Mucosa of rectum (tissue), 2 donors: ENCODE measurements at regions not wholly inside any gene's neighbourhood (a gene's known extent, or its start where the extent isn't known, plus 50 kb on each side); places are given as distances from the start of the nearest gene placed in this dataset.

Experiments
- H3K27ac ChIP-seq, 2 donors: one replicate each; pipeline ENCODE4 v1.7.0; 2013; ENCODE audit warnings: inconsistent platforms in 2 of 2, low read depth in 2 of 2, low read length in 2 of 2
- H3K27me3 ChIP-seq, 2 donors: one replicate each; pipeline ENCODE4 v1.7.0; 2013; ENCODE audit warnings: low read length in 2 of 2; ENCODE audit not compliant: control insufficient read depth in 2 of 2, insufficient read depth in 2 of 2
- H3K36me3 ChIP-seq, 2 donors: one replicate each; pipeline ENCODE4 v1.7.0; 2013; ENCODE audit warnings: low read length in 2 of 2; ENCODE audit not compliant: control insufficient read depth in 2 of 2, insufficient read depth in 2 of 2
- H3K4me1 ChIP-seq, 2 donors: one replicate each; pipeline ENCODE4 v1.7.0; 2013; ENCODE audit warnings: low read length in 2 of 2, mild to moderate bottlenecking in 1 of 2; ENCODE audit not compliant: control insufficient read depth in 2 of 2, insufficient read depth in 2 of 2
- H3K4me3 ChIP-seq, 2 donors: one replicate each; pipeline ENCODE4 v1.7.0; 2013; ENCODE audit warnings: low read length in 2 of 2
- H3K9ac ChIP-seq, 2 donors: one replicate each; pipeline ENCODE4 v1.7.0; 2013; ENCODE audit warnings: low read length in 2 of 2, low read depth in 1 of 2, mild to moderate bottlenecking in 1 of 2
- H3K9me3 ChIP-seq, 2 donors: one replicate each; pipeline ENCODE4 v1.7.0; 2013; ENCODE audit warnings: low read length in 2 of 2; ENCODE audit not compliant: control insufficient read depth in 2 of 2
- donor health status: healthy.
- donor health status: Normal muscosa, but diverticular disease.

DNA sequence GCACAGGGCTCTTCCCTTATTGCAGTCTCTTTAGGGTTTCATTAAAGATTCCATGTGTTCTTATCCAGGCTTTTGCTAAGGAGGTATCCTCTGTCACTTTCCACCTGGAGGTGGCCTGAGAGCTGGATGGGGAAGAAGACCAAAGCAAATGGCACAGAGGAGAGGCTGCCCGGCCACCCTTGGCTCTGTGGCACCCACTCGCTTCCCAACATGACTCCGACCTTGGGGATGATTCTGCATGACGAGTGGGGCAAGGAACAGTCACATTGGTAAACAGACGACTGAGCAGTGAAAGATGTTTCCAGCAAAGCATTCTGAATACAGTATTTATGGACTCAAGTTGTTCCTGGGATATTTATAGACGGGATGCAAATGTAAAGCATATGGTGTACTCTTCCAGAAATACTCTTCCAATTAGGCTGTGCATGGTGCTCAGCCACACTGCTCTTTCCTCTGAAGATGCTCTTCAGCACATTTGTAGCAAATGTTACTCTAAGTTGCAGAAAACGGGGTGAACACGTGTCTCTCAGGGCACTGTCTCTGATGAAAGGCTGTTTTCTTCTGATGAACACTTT is 377.1 kb upstream of the HS6ST1 start:
- Histone ChIP-seq H3K4me3 (no peak overlapping the region), H3K27ac (no peak overlapping the region), H3K9ac (no peak overlapping the region)

DNA sequence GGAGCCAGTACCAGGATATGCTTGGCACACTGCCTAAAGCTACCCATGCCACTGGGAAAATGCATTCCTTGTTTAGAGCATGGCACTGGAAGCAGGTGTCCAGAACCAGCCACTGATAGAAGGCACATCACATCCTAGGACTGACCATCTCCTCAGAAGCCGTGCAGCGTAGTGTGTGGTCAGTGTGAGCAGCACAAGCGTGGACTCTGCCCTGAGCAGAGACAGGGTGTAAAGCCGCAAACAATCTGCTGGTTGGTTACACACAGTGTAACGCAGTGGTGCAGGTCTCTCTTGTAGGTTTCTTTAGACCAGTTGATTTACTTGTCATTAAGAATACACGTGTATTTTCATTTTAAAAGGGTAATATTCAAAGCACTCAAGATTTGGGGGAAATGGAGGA is 377.8 kb upstream of the HS6ST1 start:
- no peaks in the 10 kb centered on the region for H3K27me3 ChIP-seq
- no peak overlapping the region for H3K9ac ChIP-seq
- H3K4me1 ChIP-seq, result no peaks in the 10 kb centered on the region

More for the DNA sequence above, 377.1 kb upstream of the HS6ST1 start:
- Histone ChIP-seq H3K9me3 (no peaks in the 10 kb centered on the region), H3K4me1 (no peaks in the 10 kb centered on the region), H3K27me3 (no peaks in the 10 kb centered on the region), H3K36me3 (no peaks in the 10 kb centered on the region)

DNA sequence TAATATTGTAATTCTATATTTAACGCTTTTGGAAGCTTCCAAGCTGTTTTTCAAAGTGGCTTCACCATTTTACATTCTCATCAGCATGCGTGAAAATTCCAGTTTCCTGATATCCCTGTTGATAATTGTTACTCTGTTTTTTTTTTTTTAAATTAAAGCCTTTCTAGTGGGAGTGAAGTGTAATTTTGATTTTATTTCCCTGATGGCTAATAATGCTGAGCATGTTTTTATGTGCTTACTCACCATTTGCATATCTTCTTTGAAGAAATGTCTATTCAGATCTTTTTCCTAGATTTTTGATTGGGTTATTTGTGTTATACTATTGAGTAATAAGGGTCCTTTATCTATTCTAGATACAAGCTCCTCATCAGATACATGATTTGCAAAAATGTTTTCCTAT is 382.8 kb upstream of the HS6ST1 start:
- H3K4me3 ChIP-seq, result no peak overlapping the region
- no peaks in the 10 kb centered on the region for H3K4me1 ChIP-seq
- no peaks in the 10 kb centered on the region for H3K27me3 ChIP-seq
- no peaks in the 10 kb centered on the region for H3K36me3 ChIP-seq
- no peak overlapping the region for H3K27ac ChIP-seq
- no peaks in the 10 kb centered on the region for H3K9me3 ChIP-seq
- no peak overlapping the region for H3K9ac ChIP-seq

More for the DNA sequence above, 377.8 kb upstream of the HS6ST1 start:
- no peaks in the 10 kb centered on the region for H3K36me3 ChIP-seq
- H3K27ac ChIP-seq, result no peak overlapping the region
- H3K4me3 ChIP-seq, result no peak overlapping the region
- no peaks in the 10 kb centered on the region for H3K9me3 ChIP-seq

DNA sequence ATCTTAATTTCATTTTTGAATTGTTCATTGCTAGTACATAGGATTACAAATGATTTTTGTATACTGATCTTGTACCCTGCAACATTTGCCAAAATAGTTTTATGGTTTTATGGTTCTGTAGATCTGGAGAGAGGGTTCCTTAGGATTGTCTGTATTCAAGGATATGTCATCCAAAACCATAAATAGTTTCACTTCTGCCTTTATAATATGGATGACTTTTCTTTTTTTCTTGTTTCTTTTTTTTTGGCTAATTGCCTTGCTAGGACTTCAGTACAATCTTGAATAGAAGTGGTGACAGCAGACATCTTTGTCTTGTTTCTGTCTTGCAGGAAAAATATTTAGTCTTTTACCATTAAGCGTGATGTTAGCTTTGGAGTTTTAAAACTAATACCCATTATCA is 383.9 kb upstream of the HS6ST1 start:
- Histone ChIP-seq H3K27me3 (no peaks in the 10 kb centered on the region), H3K9ac (no peak overlapping the region), H3K36me3 (no peaks in the 10 kb centered on the region)

DNA sequence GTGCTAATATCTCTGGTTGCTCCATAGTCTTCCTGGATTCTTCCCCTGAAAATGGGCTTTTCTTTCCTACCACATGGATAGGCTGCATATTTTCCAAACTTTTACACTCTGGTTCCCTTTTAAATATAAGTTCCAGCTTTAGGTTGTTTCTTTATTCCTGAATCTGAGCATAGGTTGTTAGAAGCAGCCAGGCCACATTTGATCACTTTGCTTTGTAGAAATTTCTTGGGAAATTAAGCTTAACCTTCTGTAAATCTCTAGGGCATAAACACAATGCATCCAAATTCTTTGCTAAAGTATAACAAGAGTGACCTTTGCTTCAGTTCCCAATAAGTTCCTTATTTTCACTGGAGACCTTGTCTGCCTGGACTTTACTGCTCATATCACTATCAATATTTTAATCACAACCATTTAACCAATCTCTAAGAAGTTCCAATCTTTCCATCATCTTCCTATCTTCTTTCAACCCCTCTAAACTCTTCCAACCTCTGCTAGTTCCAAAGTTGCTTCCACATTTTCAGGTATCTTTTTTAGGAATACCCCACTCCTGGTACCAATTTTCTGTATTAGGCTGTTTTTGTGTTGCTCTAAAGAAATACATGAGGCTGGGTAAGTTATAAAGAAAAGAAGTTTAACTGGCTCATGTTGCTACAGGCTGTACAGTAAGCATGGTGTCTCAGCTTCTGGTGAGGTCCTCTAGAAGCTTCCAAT is 389.6 kb upstream of the HS6ST1 start:
- Histone ChIP-seq H3K9me3 (peaks cover 3 to 10% of the 10 kb centered on the region in 2 donors), H3K4me1 (no peaks in the 10 kb centered on the region), H3K27ac (no peak overlapping the region)

More for the DNA sequence above, 383.9 kb upstream of the HS6ST1 start:
- Histone ChIP-seq H3K9me3 (peaks cover 0 to 2% of the 10 kb centered on the region in 2 donors), H3K4me3 (no peak overlapping the region), H3K27ac (no peak overlapping the region), H3K4me1 (no peaks in the 10 kb centered on the region)

DNA sequence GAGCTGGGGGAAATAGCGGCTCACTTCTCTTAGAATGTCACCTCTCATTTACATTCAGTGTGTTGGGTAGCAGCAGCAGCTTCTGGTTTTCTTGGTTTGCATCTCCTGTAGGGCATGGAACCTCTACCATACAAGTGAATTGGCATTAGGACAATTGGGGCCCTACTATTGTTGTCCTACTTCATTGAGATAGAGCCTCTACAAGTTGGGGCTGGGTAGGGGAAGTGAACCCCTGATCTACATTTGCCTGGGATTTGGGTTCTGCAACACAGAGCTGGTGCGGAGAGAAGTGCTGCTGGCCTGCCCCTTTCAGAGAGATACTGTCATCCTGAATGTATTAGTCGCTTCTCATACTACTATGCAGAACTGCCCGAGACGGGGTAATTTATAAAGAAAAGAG is 391.6 kb upstream of the HS6ST1 start:
- Histone ChIP-seq H3K9me3 (peaks cover 3 to 10% of the 10 kb centered on the region in 2 donors), H3K36me3 (no peaks in the 10 kb centered on the region), H3K4me3 (no peak overlapping the region), H3K9ac (no peak overlapping the region), H3K27me3 (no peaks in the 10 kb centered on the region), H3K4me1 (no peaks in the 10 kb centered on the region), H3K27ac (no peak overlapping the region)

More for the DNA sequence above, 389.6 kb upstream of the HS6ST1 start:
- no peak overlapping the region for H3K9ac ChIP-seq
- H3K4me3 ChIP-seq, result no peak overlapping the region
- H3K27me3 ChIP-seq, result no peaks in the 10 kb centered on the region
- no peaks in the 10 kb centered on the region for H3K36me3 ChIP-seq

DNA sequence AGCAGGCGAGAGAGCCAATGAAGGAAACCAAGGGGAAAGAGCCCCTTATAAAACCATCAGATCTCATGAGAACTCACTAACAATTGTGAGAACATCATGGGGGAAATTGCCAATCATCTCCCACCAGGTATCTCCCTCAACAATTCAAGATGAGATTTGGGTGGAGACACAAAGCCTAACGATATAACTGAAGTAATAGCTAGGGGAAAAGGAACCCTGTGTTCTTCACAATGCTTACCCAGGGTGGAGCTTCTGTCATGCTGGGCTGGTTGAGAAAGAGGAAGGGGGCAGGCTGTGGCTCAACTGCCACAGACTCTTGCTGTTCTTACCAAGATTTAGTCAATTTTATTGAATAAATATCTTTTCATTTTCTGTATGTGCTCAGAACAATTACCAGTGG is 392.1 kb upstream of the HS6ST1 start:
- H3K4me1 ChIP-seq, result no peaks in the 10 kb centered on the region
- H3K9me3 ChIP-seq, result peaks cover 3 to 10% of the 10 kb centered on the region in 2 donors
- H3K9ac ChIP-seq, result no peak overlapping the region
- no peak overlapping the region for H3K27ac ChIP-seq
- no peaks in the 10 kb centered on the region for H3K27me3 ChIP-seq
- H3K4me3 ChIP-seq, result no peak overlapping the region
- H3K36me3 ChIP-seq, result no peaks in the 10 kb centered on the region

DNA sequence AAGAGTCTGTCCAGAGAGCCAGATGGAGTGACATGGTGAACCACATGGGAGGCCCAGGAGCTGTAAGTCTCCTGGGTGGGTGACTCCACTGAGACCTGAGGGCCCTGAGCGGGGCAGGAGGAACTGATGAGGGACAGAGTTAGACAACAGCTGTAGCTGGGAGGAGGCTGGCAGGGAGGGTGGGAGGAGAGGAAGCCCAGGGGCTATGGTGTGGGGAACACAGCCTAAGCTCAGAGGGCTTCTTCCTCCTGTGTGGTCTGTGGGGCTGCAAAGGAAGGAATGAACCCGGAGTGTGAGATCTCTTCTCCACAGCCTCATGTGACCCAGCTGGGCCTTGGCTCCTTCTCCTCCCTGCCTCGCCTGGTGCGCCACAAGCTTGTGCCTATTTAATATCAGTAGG is 395.6 kb upstream of the HS6ST1 start:
- no peak overlapping the region for H3K9ac ChIP-seq
- H3K4me1 ChIP-seq, result no peaks in the 10 kb centered on the region
- no peaks in the 10 kb centered on the region for H3K36me3 ChIP-seq
- H3K4me3 ChIP-seq, result no peak overlapping the region
- H3K9me3 ChIP-seq, result no peaks in the 10 kb centered on the region
- H3K27ac ChIP-seq, result no peak overlapping the region
- H3K27me3 ChIP-seq, result no peaks in the 10 kb centered on the region

DNA sequence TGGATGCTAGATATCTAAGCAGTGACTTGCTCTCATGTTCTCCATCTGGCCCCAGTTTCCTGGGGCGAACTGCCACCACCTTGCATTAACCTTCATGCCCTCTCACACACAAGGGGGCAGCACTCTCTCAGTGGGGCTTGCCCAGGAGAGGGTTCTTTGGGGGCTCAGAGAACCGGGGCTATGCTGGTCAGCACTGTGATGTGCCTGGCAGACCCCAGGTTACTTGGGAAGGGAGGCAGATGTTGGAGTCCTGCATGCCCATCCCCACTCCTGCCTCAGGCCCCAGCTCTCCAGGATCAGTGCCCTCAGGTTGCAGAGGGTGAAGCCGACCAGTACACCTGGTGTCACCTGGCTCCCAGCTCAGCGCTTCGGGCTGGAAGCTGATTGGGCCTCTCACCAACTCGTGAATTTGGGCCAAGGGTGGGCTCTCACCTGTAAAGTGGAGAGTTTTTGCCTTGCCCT is 396.2 kb upstream of the HS6ST1 start:
- H3K9ac ChIP-seq, result no peak overlapping the region
- H3K27ac ChIP-seq, result no peak overlapping the region
- no peaks in the 10 kb centered on the region for H3K36me3 ChIP-seq

DNA sequence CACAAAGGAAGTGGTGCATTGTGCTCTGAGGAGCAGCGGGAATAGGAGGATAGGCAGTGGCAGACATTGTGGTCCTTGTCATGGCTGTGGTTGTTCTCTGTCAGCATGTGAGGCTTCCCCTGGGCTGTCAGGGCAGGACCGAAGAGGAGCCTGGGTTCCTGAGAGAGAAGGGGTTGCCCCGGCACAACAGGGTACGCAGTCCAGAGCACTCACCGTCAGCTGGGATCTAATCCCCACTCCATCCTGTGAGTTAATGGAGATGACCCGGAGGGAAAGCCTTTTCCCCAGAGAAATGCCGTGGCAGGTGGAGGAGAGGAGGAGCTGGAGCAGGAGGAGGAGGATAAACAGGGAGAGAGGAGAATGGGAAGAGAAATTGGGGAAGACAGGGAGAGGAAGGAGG is 396.7 kb upstream of the HS6ST1 start:
- Histone ChIP-seq H3K27me3 (no peaks in the 10 kb centered on the region), H3K9ac (no peak overlapping the region), H3K4me3 (no peak overlapping the region), H3K27ac (no peak overlapping the region), H3K36me3 (no peaks in the 10 kb centered on the region), H3K9me3 (no peaks in the 10 kb centered on the region), H3K4me1 (no peaks in the 10 kb centered on the region)

More for the DNA sequence above, 396.2 kb upstream of the HS6ST1 start:
- H3K27me3 ChIP-seq, result no peaks in the 10 kb centered on the region
- no peaks in the 10 kb centered on the region for H3K9me3 ChIP-seq
- H3K4me1 ChIP-seq, result no peaks in the 10 kb centered on the region
- no peak overlapping the region for H3K4me3 ChIP-seq
